NCI-H2107 treated with DMSO at 0.1 percent for 48 hours (cell line): ENCODE measurements at regions not wholly inside any gene's neighbourhood (a gene's known extent, or its start where the extent isn't known, plus 50 kb on each side); places are given as distances from the start of the nearest gene placed in this dataset.

Experiments
- DNase-seq: peaks from one replicate; lab custom pipeline; 2025; ENCODE audit not compliant: unreplicated experiment; lab: John Stamatoyannopoulos, UW

- no peak for DNase-seq
These were observed 121.8 kb downstream of the BBS10 start for GRCh38 chr12:76226397-76226796.

- no peak for DNase-seq
These were observed 124.3 kb downstream of the BBS10 start for GRCh38 chr12:76223869-76224268.

GRCh38 chr12:76220980-76221379, 127.2 kb downstream of the BBS10 start:
- no peak for DNase-seq

GRCh38 chr12:76219806-76220205, 128.4 kb downstream of the BBS10 start:
- no peak for DNase-seq

- no peak for DNase-seq
These were observed 131.4 kb downstream of the BBS10 start for GRCh38 chr12:76216585-76217472.

GRCh38 chr12:76208129-76208528, 123.6 kb upstream of the NAP1L1 start:
- no peak for DNase-seq

- no peak for DNase-seq
These were observed 122.2 kb upstream of the NAP1L1 start for GRCh38 chr12:76206677-76207072.

- DNase-seq = no peak
These were observed 121.7 kb upstream of the NAP1L1 start for GRCh38 chr12:76206039-76206676.

- no peak for DNase-seq
These were observed 118.1 kb upstream of the NAP1L1 start for GRCh38 chr12:76202621-76203020.

GRCh38 chr12:76201758-76202157, 117.3 kb upstream of the NAP1L1 start:
- DNase-seq = no peak

GRCh38 chr12:76201316-76201715, 116.8 kb upstream of the NAP1L1 start:
- no peak for DNase-seq

GRCh38 chr12:76199808-76200207, 115.3 kb upstream of the NAP1L1 start:
- DNase-seq = no peak

- no peak for DNase-seq
These were observed 114.4 kb upstream of the NAP1L1 start for GRCh38 chr12:76198839-76199238.

GRCh38 chr12:76197283-76197682, 112.8 kb upstream of the NAP1L1 start:
- no peak for DNase-seq

- no peak for DNase-seq
These were observed 111.4 kb upstream of the NAP1L1 start for GRCh38 chr12:76195920-76196319.

- no peak for DNase-seq
These were observed 110.2 kb upstream of the NAP1L1 start for GRCh38 chr12:76194724-76195123.

- no peak for DNase-seq
These were observed 109.5 kb upstream of the NAP1L1 start for GRCh38 chr12:76193961-76194360.

- no peak for DNase-seq
These were observed 107.9 kb upstream of the NAP1L1 start for GRCh38 chr12:76192416-76192815.

- DNase-seq = no peak
These were observed 105.8 kb upstream of the NAP1L1 start for GRCh38 chr12:76190299-76190698.

- no peak for DNase-seq
These were observed 105.4 kb upstream of the NAP1L1 start for GRCh38 chr12:76189851-76190250.

GRCh38 chr12:76187177-76187576, 102.7 kb upstream of the NAP1L1 start:
- no peak for DNase-seq

- no peak for DNase-seq
These were observed 101.8 kb upstream of the NAP1L1 start for GRCh38 chr12:76186131-76186906.
